PC-9 (cell line): ENCODE measurements at regions not wholly inside any gene's neighbourhood (a gene's known extent, or its start where the extent isn't known, plus 50 kb on each side); places are given as distances from the start of the nearest gene placed in this dataset.
A peak's percentile ranks its signal among the peaks of the same experiment; 100 is the strongest.

Experiments
- BruUV-seq: library from RNA; stranded (reverse); fragments of 400-500 nt; replicated peaks from 2 replicates; lab custom pipeline; 2021; lab: Mats Ljungman, UMichigan
- CTCF ChIA-PET: fragments of 300-600 bp; sonication (Branson Sonifier 250); formaldehyde crosslinking; loops from one replicate; lab custom pipeline; 2022; ENCODE audit warnings: antibody characterized with exemption; lab: Charles Lee
- POLR2A ChIA-PET: fragments of 300-600 bp; sonication (Branson Sonifier 250); formaldehyde crosslinking; loops from one replicate; lab custom pipeline; 2022; ENCODE audit warnings: antibody characterized with exemption; ENCODE audit not compliant: unreplicated experiment; lab: Charles Lee
- DNase-seq, 2 experiments: peaks; one replicate each; pipeline versions ENCODE4 v3.0.0 to v3.0.0-alpha.2; 2015 to 2022; ENCODE audit warnings: mixed read lengths in 1 of 2
- H2AFZ ChIP-seq: fragments of 200-600 bp; sonication (generic); 2 replicates; pipeline ENCODE4 v1.8.1; 2017; ENCODE audit warnings: antibody characterized with exemption
- H3F3A ChIP-seq: fragments of 200-600 bp; sonication (generic); 2 replicates; pipeline ENCODE4 v1.8.1; 2017; ENCODE audit warnings: antibody characterized with exemption, mild to moderate bottlenecking, low read depth; ENCODE audit not compliant: insufficient read depth
- H3K27ac ChIP-seq: fragments of 200-600 bp; sonication (generic); 2 replicates; pipeline ENCODE4 v1.6.1; 2016; ENCODE audit warnings: mixed run types
- H3K27me3 ChIP-seq: fragments of 200-600 bp; sonication (generic); 2 replicates; pipeline ENCODE4 v1.6.1; 2016; ENCODE audit warnings: low read depth, mixed run types; ENCODE audit not compliant: insufficient read depth
- H3K36me3 ChIP-seq: fragments of 200-600 bp; sonication (generic); 2 replicates; pipeline ENCODE4 v1.6.1; 2016; ENCODE audit warnings: low read depth, mixed run types
- H3K4me1 ChIP-seq: fragments of 200-600 bp; sonication (generic); replicated peaks from 2 replicates; pipeline ENCODE4 v1.6.1; 2016; ENCODE audit warnings: mixed run types; ENCODE audit not compliant: insufficient read depth
- H3K4me2 ChIP-seq: fragments of 200-600 bp; sonication (generic); 2 replicates; pipeline ENCODE4 v1.6.1; 2017; ENCODE audit warnings: mixed run types
- H3K4me3 ChIP-seq: fragments of 200-600 bp; sonication (generic); 2 replicates; pipeline ENCODE4 v1.6.1; 2016; ENCODE audit warnings: mixed run types
- H3K79me2 ChIP-seq: fragments of 200-600 bp; sonication (generic); 2 replicates; pipeline ENCODE4 v1.6.1; 2017; ENCODE audit warnings: low read depth, mixed run types
- H3K9me2 ChIP-seq: fragments of 200-600 bp; sonication (generic); 2 replicates; pipeline ENCODE4 v1.8.1; 2017; ENCODE audit warnings: mild to moderate bottlenecking; ENCODE audit not compliant: insufficient read depth
- H3K9me3 ChIP-seq: fragments of 200-600 bp; sonication (generic); 2 replicates; pipeline ENCODE4 v1.8.1; 2016; ENCODE audit warnings: low read depth; ENCODE audit not compliant: insufficient read depth
- H4K20me1 ChIP-seq: fragments of 200-600 bp; sonication (generic); 2 replicates; pipeline ENCODE4 v1.8.1; 2017; ENCODE audit not compliant: insufficient read depth
- EZH2 ChIP-seq: fragments of 200-600 bp; sonication (generic); IDR thresholded peaks from 2 replicates; pipeline ENCODE4 v1.8.0; 2017; ENCODE audit warnings: antibody characterized with exemption, low read depth
- intact Hi-C: fragments of 100-400 bp; cut with micrococcal nuclease; formaldehyde crosslinking; loops from one replicate; pipeline ENCODE4 v1.10.0; 2022; ENCODE audit not compliant: unreplicated experiment
- TF ChIP-seq, protein P1 (sequence below): fragments of 200-600 bp; sonication (generic); conservative IDR thresholded peaks from 2 replicates; pipeline ENCODE4 v1.6.1; 2017; ENCODE audit warnings: mixed run types, antibody characterized with exemption, mild to moderate bottlenecking, moderate library complexity

DNA sequence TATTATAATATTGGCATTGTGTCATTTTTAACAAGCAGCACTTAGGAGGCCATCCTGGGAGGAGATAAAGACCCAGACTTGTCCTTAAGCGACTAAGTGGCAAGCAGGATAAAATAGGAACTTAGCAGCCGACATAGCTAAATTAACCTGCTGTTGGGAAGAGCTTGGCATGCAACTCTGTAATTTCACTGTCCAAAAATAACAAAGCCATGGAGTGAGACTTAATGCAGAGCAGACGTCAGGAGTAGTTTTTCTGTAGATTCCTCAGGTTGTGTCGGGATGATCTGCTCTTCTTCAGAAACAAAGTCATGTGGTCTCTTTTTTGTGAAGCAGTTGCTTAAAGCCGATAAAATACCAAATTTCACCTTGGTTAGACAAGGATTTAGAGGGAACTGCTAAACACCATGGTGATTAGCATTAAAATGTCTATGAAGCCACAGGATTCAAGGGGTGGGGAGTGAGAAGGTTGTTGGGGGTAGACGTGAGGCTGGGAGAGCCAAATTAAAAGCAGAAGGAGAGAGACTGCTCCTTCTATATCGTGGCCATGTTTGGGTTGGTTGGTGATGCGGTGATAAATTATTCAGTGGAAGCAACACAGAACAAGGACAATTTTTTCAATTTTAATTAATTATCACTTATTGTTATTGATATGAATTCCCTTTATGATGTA lies 303.0 kb downstream of the CSNK1G3 start:
- Histone ChIP-seq H3K9me3 (no peaks in the 10 kb centered on the region), H2AFZ (no peak overlapping the region), H3K27me3 (no peaks in the 10 kb centered on the region), H4K20me1 (no peaks in the 10 kb centered on the region), H3K36me3 (no peaks in the 10 kb centered on the region), H3K9me2 (no peaks in the 10 kb centered on the region), H3K79me2 (no peaks in the 10 kb centered on the region), H3K4me2 (no peak overlapping the region), H3K4me3 (no peak overlapping the region), H3K27ac (no peak overlapping the region), H3K4me1 (0 out of 2 replicates have a peak, but pooled peaks cover 6% of the 10 kb centered on the region), H3F3A (no peaks in the 10 kb centered on the region)
- DNase-seq = no peak
- intact Hi-C loops = no loop called here
- no peak for TF ChIP-seq EZH2
- TF ChIP-seq, protein P1, sequence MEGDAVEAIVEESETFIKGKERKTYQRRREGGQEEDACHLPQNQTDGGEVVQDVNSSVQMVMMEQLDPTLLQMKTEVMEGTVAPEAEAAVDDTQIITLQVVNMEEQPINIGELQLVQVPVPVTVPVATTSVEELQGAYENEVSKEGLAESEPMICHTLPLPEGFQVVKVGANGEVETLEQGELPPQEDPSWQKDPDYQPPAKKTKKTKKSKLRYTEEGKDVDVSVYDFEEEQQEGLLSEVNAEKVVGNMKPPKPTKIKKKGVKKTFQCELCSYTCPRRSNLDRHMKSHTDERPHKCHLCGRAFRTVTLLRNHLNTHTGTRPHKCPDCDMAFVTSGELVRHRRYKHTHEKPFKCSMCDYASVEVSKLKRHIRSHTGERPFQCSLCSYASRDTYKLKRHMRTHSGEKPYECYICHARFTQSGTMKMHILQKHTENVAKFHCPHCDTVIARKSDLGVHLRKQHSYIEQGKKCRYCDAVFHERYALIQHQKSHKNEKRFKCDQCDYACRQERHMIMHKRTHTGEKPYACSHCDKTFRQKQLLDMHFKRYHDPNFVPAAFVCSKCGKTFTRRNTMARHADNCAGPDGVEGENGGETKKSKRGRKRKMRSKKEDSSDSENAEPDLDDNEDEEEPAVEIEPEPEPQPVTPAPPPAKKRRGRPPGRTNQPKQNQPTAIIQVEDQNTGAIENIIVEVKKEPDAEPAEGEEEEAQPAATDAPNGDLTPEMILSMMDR = no peak
- no TSS peak for BruUV-seq
- CTCF ChIA-PET = no interaction called here
- POLR2A ChIA-PET = no interaction called here

DNA sequence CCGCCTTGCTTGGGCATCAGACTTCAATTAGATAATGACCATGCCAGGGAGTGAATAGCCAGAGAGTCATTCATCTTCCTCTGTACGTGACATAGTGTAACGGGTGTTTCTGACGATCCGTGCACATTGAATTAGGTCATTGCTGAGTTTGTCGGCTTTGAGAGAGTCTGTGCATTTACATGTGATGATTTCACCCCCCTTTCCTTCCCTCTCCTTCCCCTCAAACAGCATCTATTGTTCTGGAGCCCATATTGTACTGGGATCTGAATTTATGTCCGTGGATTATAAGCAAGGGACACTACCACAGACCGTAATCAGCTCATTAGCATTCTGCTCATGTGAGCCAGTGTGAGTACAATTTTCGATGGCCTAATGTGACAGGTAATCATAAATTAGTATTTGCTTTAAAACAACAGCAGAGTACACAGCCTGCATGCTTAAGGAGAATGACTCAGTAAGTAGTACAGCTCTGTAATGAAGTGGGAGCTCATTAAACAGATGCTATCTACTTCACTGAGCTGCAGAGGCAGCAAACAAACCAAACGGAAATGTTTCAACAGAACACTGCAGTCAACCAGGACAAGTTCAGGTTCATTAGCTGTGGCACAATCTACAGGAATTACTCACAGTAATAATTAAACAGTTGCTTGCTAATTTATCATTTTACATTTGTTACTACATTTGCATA lies 302.1 kb downstream of the CSNK1G3 start:
- peak in 1 of 2 experiments; percentile 62 for DNase-seq
- no peak overlapping the region for H3K4me2 ChIP-seq
- H3K9me3 ChIP-seq = no peaks in the 10 kb centered on the region
- no peaks in the 10 kb centered on the region for H3K36me3 ChIP-seq
- no TSS peak for BruUV-seq
- H3K27me3 ChIP-seq = no peaks in the 10 kb centered on the region
- no peak for TF ChIP-seq EZH2
- TF ChIP-seq, protein P1 = no peak
- no peaks in the 10 kb centered on the region for H3K4me1 ChIP-seq
- ChIA-PET CTCF (no interaction called here), POLR2A (no interaction called here)
- H4K20me1 ChIP-seq = no peaks in the 10 kb centered on the region
- no peaks in the 10 kb centered on the region for H3F3A ChIP-seq
- no peaks in the 10 kb centered on the region for H3K79me2 ChIP-seq
- H3K27ac ChIP-seq = no peak overlapping the region
- intact Hi-C loops = no loop called here
- no peaks in the 10 kb centered on the region for H3K9me2 ChIP-seq
- no peak overlapping the region for H2AFZ ChIP-seq
- H3K4me3 ChIP-seq = no peak overlapping the region

DNA sequence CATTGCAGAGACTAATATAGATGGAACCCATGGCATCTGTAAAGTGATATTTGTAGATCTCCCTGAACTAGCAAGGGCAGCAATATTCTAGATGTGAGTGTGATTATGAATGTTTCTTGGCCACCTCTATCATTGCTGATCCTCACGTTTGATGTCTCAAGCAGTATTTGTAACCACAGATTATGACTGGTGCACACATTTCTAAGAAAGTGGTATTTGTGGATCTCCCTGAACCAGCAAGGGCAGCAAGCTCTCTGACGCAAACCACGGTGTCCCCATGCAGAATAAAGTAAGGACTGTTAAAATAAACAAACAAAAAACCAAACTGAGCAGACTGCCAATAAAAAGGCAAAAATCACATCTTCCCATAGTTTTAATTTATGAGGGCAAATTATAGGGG lies 301.3 kb downstream of the CSNK1G3 start:
- no peaks in the 10 kb centered on the region for H3K36me3 ChIP-seq
- no peak overlapping the region for H3K4me3 ChIP-seq
- DNase-seq = no peak
- CTCF ChIA-PET = no interaction called here
- no peak overlapping the region for H3K4me2 ChIP-seq
- no peaks in the 10 kb centered on the region for H3K9me3 ChIP-seq
- POLR2A ChIA-PET = no interaction called here
- intact Hi-C loops = no loop called here
- H4K20me1 ChIP-seq = no peaks in the 10 kb centered on the region
- H3K79me2 ChIP-seq = no peaks in the 10 kb centered on the region
- no peaks in the 10 kb centered on the region for H3K4me1 ChIP-seq
- no peaks in the 10 kb centered on the region for H3K27me3 ChIP-seq
- TF ChIP-seq EZH2 = no peak
- TF ChIP-seq, protein P1 = no peak
- no peak overlapping the region for H3K27ac ChIP-seq
- no peak overlapping the region for H2AFZ ChIP-seq
- no TSS peak for BruUV-seq
- H3F3A ChIP-seq = no peaks in the 10 kb centered on the region
- no peaks in the 10 kb centered on the region for H3K9me2 ChIP-seq
